ENCODE measurements at regions not wholly inside any gene's neighbourhood (a gene's known extent, or its start where the extent isn't known, plus 50 kb on each side); places are given as distances from the start of the nearest gene placed in this dataset.
A peak's percentile ranks its signal among the peaks of the same experiment; 100 is the strongest.

GRCh38 chr6:139553916-139554315 is 179.5 kb upstream of the CITED2 start:
- Histone ChIP-seq H3K4me2 (ENCODE audit: low read length) (no peak overlapping the region), H3K9ac (ENCODE audit: low read depth, low read length) (no peak overlapping the region), H3K36me3 (ENCODE audit: insufficient read depth, low read length) (no peaks in the 10 kb centered on the region), H3K27me3 (ENCODE audit: control insufficient read depth, insufficient read depth, low read length) (no peaks in the 10 kb centered on the region), H3K4me3 (ENCODE audit: low read length) (no peak overlapping the region), H3K4me1 (ENCODE audit: control insufficient read depth, insufficient read depth, low read length) (peaks cover 9% of the 10 kb centered on the region), H3K9me3 (replicated peaks; ENCODE audit: low read length) (no peaks in the 10 kb centered on the region)

- Histone ChIP-seq H3K4me3 (ENCODE audit: low read length) (no peak overlapping the region), H3K4me2 (ENCODE audit: low read length) (no peak overlapping the region), H3K9me3 (replicated peaks; ENCODE audit: low read length) (no peaks in the 10 kb centered on the region), H3K27me3 (ENCODE audit: control insufficient read depth, insufficient read depth, low read length) (no peaks in the 10 kb centered on the region), H3K36me3 (ENCODE audit: insufficient read depth, low read length) (no peaks in the 10 kb centered on the region), H3K9ac (ENCODE audit: low read depth, low read length) (no peak overlapping the region), H3K4me1 (ENCODE audit: control insufficient read depth, insufficient read depth, low read length) (peaks cover 23% of the 10 kb centered on the region)
Measured at GRCh38 chr6:139551376-139551775, 176.9 kb upstream of the CITED2 start.

- no peak overlapping the region for H3K4me2 ChIP-seq (ENCODE audit: low read length)
- H3K36me3 ChIP-seq (ENCODE audit: insufficient read depth, low read length): no peaks in the 10 kb centered on the region
Measured at GRCh38 chr6:139550361-139550760, 175.9 kb upstream of the CITED2 start.

GRCh38 chr6:139549561-139550070 is 175.2 kb upstream of the CITED2 start:
- H3K9ac ChIP-seq (ENCODE audit: low read depth, low read length): no peak overlapping the region

More at GRCh38 chr6:139550361-139550760, 175.9 kb upstream of the CITED2 start:
- no peak overlapping the region for H3K9ac ChIP-seq (ENCODE audit: low read depth, low read length)
- H3K27me3 ChIP-seq (ENCODE audit: control insufficient read depth, insufficient read depth, low read length): no peaks in the 10 kb centered on the region
- H3K4me3 ChIP-seq (ENCODE audit: low read length): no peak overlapping the region
- no peaks in the 10 kb centered on the region for H3K9me3 ChIP-seq (replicated peaks; ENCODE audit: low read length)
- peaks cover 27% of the 10 kb centered on the region for H3K4me1 ChIP-seq (ENCODE audit: control insufficient read depth, insufficient read depth, low read length)

GRCh38 chr6:139547804-139548203 is 173.4 kb upstream of the CITED2 start:
- no peaks in the 10 kb centered on the region for H3K27me3 ChIP-seq (ENCODE audit: control insufficient read depth, insufficient read depth, low read length)
- H3K9me3 ChIP-seq (replicated peaks; ENCODE audit: low read length): no peaks in the 10 kb centered on the region
- H3K4me2 ChIP-seq (ENCODE audit: low read length): no peak overlapping the region
- H3K9ac ChIP-seq (ENCODE audit: low read depth, low read length): no peak overlapping the region
- H3K36me3 ChIP-seq (ENCODE audit: insufficient read depth, low read length): no peaks in the 10 kb centered on the region
- peaks cover 31% of the 10 kb centered on the region for H3K4me1 ChIP-seq (ENCODE audit: control insufficient read depth, insufficient read depth, low read length)
- H3K4me3 ChIP-seq (ENCODE audit: low read length): no peak overlapping the region

More at GRCh38 chr6:139549561-139550070, 175.2 kb upstream of the CITED2 start:
- Histone ChIP-seq H3K4me1 (ENCODE audit: control insufficient read depth, insufficient read depth, low read length) (peaks cover 31% of the 10 kb centered on the region), H3K9me3 (replicated peaks; ENCODE audit: low read length) (no peaks in the 10 kb centered on the region), H3K27me3 (ENCODE audit: control insufficient read depth, insufficient read depth, low read length) (no peaks in the 10 kb centered on the region), H3K36me3 (ENCODE audit: insufficient read depth, low read length) (no peaks in the 10 kb centered on the region), H3K4me3 (ENCODE audit: low read length) (no peak overlapping the region), H3K4me2 (ENCODE audit: low read length) (no peak overlapping the region)

- Histone ChIP-seq H3K9me3 (replicated peaks; ENCODE audit: low read length) (no peaks in the 10 kb centered on the region), H3K9ac (ENCODE audit: low read depth, low read length) (peak overlapping the region; percentile 55), H3K4me1 (ENCODE audit: control insufficient read depth, insufficient read depth, low read length) (peaks cover 31% of the 10 kb centered on the region), H3K4me2 (ENCODE audit: low read length) (peak overlapping the region; percentile 58), H3K4me3 (ENCODE audit: low read length) (peak overlapping the region; percentile 1), H3K36me3 (ENCODE audit: insufficient read depth, low read length) (no peaks in the 10 kb centered on the region), H3K27me3 (ENCODE audit: control insufficient read depth, insufficient read depth, low read length) (no peaks in the 10 kb centered on the region)
Measured at GRCh38 chr6:139547122-139547776, 172.8 kb upstream of the CITED2 start.

- no peaks in the 10 kb centered on the region for H3K27me3 ChIP-seq (ENCODE audit: control insufficient read depth, insufficient read depth, low read length)
- peaks cover 31% of the 10 kb centered on the region for H3K4me1 ChIP-seq (ENCODE audit: control insufficient read depth, insufficient read depth, low read length)
- H3K4me2 ChIP-seq (ENCODE audit: low read length): no peak overlapping the region
- H3K36me3 ChIP-seq (ENCODE audit: insufficient read depth, low read length): no peaks in the 10 kb centered on the region
- H3K9me3 ChIP-seq (replicated peaks; ENCODE audit: low read length): no peaks in the 10 kb centered on the region
- no peak overlapping the region for H3K4me3 ChIP-seq (ENCODE audit: low read length)
- no peak overlapping the region for H3K9ac ChIP-seq (ENCODE audit: low read depth, low read length)
Measured at GRCh38 chr6:139546106-139546472, 171.6 kb upstream of the CITED2 start.

GRCh38 chr6:139545206-139546105 is 171.0 kb upstream of the CITED2 start:
- no peak overlapping the region for H3K9ac ChIP-seq (ENCODE audit: low read depth, low read length)
- H3K4me1 ChIP-seq (ENCODE audit: control insufficient read depth, insufficient read depth, low read length): peaks cover 37% of the 10 kb centered on the region
- no peaks in the 10 kb centered on the region for H3K27me3 ChIP-seq (ENCODE audit: control insufficient read depth, insufficient read depth, low read length)
- no peak overlapping the region for H3K4me2 ChIP-seq (ENCODE audit: low read length)
- no peak overlapping the region for H3K4me3 ChIP-seq (ENCODE audit: low read length)
- H3K9me3 ChIP-seq (replicated peaks; ENCODE audit: low read length): no peaks in the 10 kb centered on the region
- no peaks in the 10 kb centered on the region for H3K36me3 ChIP-seq (ENCODE audit: insufficient read depth, low read length)

- no peaks in the 10 kb centered on the region for H3K27me3 ChIP-seq (ENCODE audit: control insufficient read depth, insufficient read depth, low read length)
- H3K36me3 ChIP-seq (ENCODE audit: insufficient read depth, low read length): no peaks in the 10 kb centered on the region
- H3K9ac ChIP-seq (ENCODE audit: low read depth, low read length): no peak overlapping the region
- H3K4me2 ChIP-seq (ENCODE audit: low read length): no peak overlapping the region
- no peaks in the 10 kb centered on the region for H3K9me3 ChIP-seq (replicated peaks; ENCODE audit: low read length)
- H3K4me1 ChIP-seq (ENCODE audit: control insufficient read depth, insufficient read depth, low read length): peaks cover 42% of the 10 kb centered on the region
- no peak overlapping the region for H3K4me3 ChIP-seq (ENCODE audit: low read length)
Measured at GRCh38 chr6:139544701-139545057, 170.2 kb upstream of the CITED2 start.

GRCh38 chr6:139542351-139542750 is 167.9 kb upstream of the CITED2 start:
- H3K9me3 ChIP-seq (replicated peaks; ENCODE audit: low read length): no peaks in the 10 kb centered on the region
- H3K4me1 ChIP-seq (ENCODE audit: control insufficient read depth, insufficient read depth, low read length): peaks cover 39% of the 10 kb centered on the region
- H3K4me2 ChIP-seq (ENCODE audit: low read length): no peak overlapping the region
- H3K4me3 ChIP-seq (ENCODE audit: low read length): no peak overlapping the region
- no peak overlapping the region for H3K9ac ChIP-seq (ENCODE audit: low read depth, low read length)
- H3K27me3 ChIP-seq (ENCODE audit: control insufficient read depth, insufficient read depth, low read length): no peaks in the 10 kb centered on the region
- H3K36me3 ChIP-seq (ENCODE audit: insufficient read depth, low read length): no peaks in the 10 kb centered on the region

GRCh38 chr6:139540894-139541293 is 166.4 kb upstream of the CITED2 start:
- H3K4me2 ChIP-seq (ENCODE audit: low read length): no peak overlapping the region
- no peak overlapping the region for H3K4me3 ChIP-seq (ENCODE audit: low read length)
- peak overlapping the region; percentile 74 for H3K9ac ChIP-seq (ENCODE audit: low read depth, low read length)
- H3K27me3 ChIP-seq (ENCODE audit: control insufficient read depth, insufficient read depth, low read length): no peaks in the 10 kb centered on the region
- H3K9me3 ChIP-seq (replicated peaks; ENCODE audit: low read length): no peaks in the 10 kb centered on the region
- peaks cover 38% of the 10 kb centered on the region for H3K4me1 ChIP-seq (ENCODE audit: control insufficient read depth, insufficient read depth, low read length)
- no peaks in the 10 kb centered on the region for H3K36me3 ChIP-seq (ENCODE audit: insufficient read depth, low read length)

Data from skeletal muscle satellite cell (primary cell).